GM18951 (cell line): ENCODE measurements at regions not wholly inside any gene's neighbourhood (a gene's known extent, or its start where the extent isn't known, plus 50 kb on each side); places are given as distances from the start of the nearest gene placed in this dataset.

Source experiments
- POLR2A ChIP-seq: IDR thresholded peaks from 4 replicates; pipeline ENCODE4 v1.6.1; 2011; ENCODE audit warnings: mild to moderate bottlenecking; ENCODE audit not compliant: insufficient read length, insufficient read depth; ENCODE audit errors: extremely low read depth
- in situ Hi-C: fragments of 300-500 bp; cut with MboI; formaldehyde crosslinking; loops from one replicate; pipeline ENCODE4 v1.12.0; 2022; ENCODE audit warnings: low sequenced_read_pairs, mixed read lengths, inconsistent platforms; ENCODE audit not compliant: unreplicated experiment

- in situ Hi-C loops = no loop called here
- no peak for TF ChIP-seq POLR2A
Measured at GRCh38 chr16:86773354-86773715, 195.0 kb downstream of the FOXL1 start.

GRCh38 chr16:86774931-86775330, 196.6 kb downstream of the FOXL1 start:
- TF ChIP-seq POLR2A = no peak
- in situ Hi-C loops = no loop called here

GRCh38 chr16:86775511-86775921, 197.2 kb downstream of the FOXL1 start:
- in situ Hi-C loops = no loop called here
- TF ChIP-seq POLR2A = no peak

GRCh38 chr16:86777381-86777946, 199.1 kb downstream of the FOXL1 start:
- no peak for TF ChIP-seq POLR2A
- in situ Hi-C loops = no loop called here

GRCh38 chr16:86778108-86778745, 199.9 kb downstream of the FOXL1 start:
- in situ Hi-C loops = no loop called here
- TF ChIP-seq POLR2A = no peak

- no peak for TF ChIP-seq POLR2A
- in situ Hi-C loops = no loop called here
Measured at GRCh38 chr16:86778978-86779377, 200.6 kb downstream of the FOXL1 start.

- in situ Hi-C loops = no loop called here
- TF ChIP-seq POLR2A = no peak
Measured at GRCh38 chr16:86781046-86781445, 202.7 kb downstream of the FOXL1 start.

GRCh38 chr16:86783636-86784626, 205.6 kb downstream of the FOXL1 start:
- TF ChIP-seq POLR2A = no peak
- in situ Hi-C loops = no loop called here

GRCh38 chr16:86786338-86786737, 208.0 kb downstream of the FOXL1 start:
- in situ Hi-C loops = no loop called here
- TF ChIP-seq POLR2A = no peak

GRCh38 chr16:86786994-86787393, 208.6 kb downstream of the FOXL1 start:
- in situ Hi-C loops = no loop called here
- TF ChIP-seq POLR2A = no peak

- no peak for TF ChIP-seq POLR2A
- in situ Hi-C loops = no loop called here
Measured at GRCh38 chr16:86787538-86787937, 209.2 kb downstream of the FOXL1 start.

- TF ChIP-seq POLR2A = no peak
- in situ Hi-C loops = no loop called here
Measured at GRCh38 chr16:86789621-86790051, 211.3 kb downstream of the FOXL1 start.

GRCh38 chr16:86791287-86792035, 213.1 kb downstream of the FOXL1 start:
- in situ Hi-C loops = no loop called here
- TF ChIP-seq POLR2A = no peak
